HG03354 (cell line): ENCODE measurements at regions not wholly inside any gene's neighbourhood (a gene's known extent, or its start where the extent isn't known, plus 50 kb on each side); places are given as distances from the start of the nearest gene placed in this dataset.

Experiments
- ATAC-seq: cut with Tn5 transposase; IDR thresholded peaks from one replicate; pipeline ENCODE4 v1.9.1; 2021; ENCODE audit warnings: mild to moderate bottlenecking; ENCODE audit not compliant: unreplicated experiment, poor library complexity, severe bottlenecking

DNA sequence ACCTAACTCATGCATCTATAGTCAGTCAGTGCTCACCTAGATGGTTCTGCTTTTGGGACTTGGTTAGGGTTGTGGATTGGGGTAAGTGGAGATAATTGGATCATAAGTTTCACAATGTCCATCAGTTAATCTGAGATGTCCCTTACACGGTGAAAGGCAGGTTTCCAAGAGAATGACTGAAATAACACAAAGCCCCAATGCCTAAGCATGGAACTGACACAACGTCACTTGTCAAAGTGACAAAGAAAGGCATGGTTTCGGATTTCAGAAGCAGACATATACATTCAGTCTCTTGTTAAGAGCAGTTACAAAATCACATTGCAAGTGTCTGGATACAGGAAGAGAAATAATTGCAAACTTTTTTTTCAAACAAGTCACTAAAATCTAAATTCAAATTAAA is 1456.9 kb downstream of the TECRL start:
- no peak for ATAC-seq

DNA sequence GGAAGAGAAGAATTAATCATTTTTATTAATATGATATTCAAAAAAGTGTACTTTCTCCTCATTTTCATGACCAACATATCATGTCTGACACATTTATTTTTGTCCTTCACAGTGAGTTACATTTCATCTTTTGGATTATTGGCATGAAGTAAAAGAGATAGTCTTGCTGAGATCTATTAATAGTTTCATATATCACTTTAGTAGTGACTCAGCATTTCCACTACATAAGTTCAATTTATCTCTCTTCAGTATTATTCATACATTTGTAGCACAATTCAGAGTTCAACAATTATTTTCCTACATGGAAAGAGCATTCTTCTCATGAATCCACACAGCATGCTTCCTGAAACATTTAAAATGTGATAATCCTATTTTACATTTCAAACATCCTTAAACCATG is 1461.1 kb downstream of the TECRL start:
- no peak for ATAC-seq

DNA sequence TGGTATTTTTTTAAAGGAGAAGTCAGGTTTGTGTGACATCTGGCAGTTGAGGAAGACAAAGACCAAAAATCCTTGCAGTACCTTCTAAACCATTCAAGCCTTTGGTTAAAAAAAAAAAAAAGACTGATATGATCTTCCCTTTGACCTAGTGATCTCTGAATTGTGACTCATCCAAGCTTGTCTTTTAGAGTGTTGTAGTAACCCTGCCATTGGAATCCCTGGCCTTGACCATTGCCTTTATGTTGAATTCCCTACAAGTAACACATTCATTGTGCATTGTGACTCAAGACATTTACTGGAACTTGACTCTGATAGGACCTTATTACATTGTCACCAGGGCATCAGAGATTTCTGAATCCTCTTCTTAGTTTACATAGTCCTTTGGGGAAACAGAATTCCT is 1469.0 kb downstream of the TECRL start:
- ATAC-seq, result no peak

DNA sequence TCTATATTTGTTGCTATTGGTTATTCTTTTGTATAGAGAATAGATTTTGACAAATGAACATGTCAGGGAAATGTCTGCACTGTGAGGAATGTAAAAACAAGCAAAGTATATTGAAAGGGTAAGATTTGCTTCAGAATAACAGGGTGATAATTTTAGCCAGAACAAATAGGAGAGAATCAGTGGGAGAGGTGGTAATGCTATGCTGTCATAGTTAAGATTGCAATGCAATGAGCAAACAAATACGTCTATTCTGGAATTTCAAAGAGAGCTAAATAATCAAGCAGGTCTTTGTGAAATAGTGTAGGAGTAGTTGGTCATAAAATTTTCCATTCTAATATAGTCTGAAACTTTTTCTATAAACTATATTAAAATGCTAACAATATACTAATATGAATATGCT is 1478.4 kb downstream of the TECRL start:
- no peak for ATAC-seq

DNA sequence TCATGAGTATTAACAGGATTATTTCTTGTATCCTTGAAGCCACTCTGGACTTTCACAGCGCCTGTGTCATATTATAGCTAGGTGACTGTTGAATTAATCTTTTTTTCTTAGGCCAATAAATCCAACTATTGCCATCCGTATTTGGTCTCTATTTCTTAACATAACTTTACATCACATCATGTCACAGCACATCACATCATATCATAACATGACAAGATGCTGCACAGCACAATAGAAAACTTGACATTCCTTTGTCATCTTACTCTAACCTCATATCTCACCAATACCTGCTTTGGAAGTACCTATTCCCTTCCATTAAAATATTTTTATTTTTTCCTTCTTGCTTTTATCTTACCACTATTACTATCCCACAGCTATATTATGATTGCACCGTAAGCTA is 1480.8 kb downstream of the TECRL start:
- no peak for ATAC-seq

DNA sequence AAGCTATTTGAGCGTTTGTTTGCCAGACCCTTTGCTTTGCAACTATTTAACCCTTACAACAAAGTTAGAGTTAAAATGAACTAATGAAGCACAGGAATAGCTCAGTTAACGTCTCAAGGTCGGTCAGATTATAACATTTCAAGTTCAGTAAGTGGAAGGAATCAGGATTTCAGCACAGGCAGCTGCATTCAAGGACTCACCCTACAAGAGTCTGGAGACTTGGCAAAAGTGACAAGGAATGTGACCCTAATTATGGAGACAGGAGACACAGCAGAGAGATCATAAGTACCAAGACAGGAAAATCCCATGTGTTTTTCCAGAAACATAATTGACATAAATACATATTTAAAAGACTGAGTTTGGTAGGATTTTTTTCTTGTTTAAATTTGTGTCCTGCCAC is 1481.7 kb downstream of the TECRL start:
- ATAC-seq, result no peak

DNA sequence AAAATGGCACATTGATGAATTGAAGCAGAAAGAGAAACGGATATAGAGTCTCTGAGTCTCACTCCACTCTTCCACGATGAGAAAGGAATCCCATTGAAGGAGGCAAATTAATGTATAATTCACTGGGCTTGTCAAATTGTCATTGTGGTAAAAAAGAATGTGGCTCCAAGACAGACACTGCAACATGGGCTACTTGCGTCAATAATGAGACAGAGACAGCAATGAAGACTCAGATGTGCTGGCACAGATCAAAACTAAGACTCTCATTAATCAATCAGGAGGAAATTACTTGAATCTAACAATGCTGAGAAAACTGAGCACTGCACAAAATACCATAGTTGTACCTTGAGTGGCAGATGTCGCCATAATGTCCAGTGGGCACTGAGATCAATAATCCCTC is 1485.5 kb downstream of the TECRL start:
- no peak for ATAC-seq

DNA sequence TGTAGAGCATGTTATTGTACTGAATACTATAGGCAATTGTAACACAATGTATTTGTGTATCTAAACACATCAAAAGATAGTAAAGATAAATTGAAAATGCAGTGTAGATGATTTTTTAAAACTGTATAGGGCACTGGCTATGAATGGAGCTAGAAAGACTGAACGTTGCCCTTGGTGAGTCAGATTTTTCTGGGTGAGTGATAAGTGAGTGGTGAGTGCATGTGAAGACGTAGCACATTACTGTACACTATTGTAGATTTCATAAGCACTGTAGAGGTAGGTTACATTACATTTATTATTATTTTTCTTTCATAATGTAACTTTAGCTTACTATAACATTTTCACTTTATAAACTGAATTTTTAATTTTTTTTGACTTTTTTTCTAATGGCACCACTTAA is 1491.6 kb downstream of the TECRL start:
- ATAC-seq, result no peak

DNA sequence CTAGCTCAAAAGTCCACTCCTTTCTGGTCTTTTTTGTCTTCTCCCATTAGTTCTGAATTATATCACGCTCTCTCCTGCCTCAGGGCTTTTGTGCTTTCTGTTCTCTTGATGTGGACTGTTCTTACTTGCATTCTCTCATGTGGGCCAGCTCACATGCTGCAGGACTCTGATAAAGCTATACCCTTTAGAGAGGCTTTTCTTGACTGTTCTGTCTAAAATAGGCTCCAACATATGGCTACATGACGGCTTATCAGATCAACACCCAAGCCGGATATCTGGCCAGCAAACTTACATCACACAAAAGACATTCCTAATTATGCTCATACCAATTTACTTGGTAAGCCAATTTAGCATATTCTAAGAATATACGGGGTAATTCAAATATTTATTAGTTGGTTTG is 1494.5 kb downstream of the TECRL start:
- no peak for ATAC-seq

DNA sequence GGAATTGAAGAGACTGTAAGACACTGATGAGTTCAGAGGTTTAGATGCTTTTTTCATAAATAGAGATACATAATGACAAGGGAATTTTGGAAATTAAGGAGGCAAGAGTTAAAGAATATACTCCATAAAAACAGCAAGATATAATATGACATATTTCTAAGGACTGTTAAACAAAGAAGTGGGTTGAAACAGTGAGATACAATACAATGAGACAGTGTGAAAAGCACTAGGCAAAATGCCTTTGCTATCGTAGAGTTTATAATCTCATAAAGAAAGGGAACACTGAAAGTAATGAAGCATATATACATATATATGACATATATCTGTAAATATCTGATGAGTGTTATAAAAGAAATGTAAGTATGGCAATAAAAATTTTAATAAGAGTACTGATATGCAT is 1496.2 kb downstream of the TECRL start:
- no peak for ATAC-seq

DNA sequence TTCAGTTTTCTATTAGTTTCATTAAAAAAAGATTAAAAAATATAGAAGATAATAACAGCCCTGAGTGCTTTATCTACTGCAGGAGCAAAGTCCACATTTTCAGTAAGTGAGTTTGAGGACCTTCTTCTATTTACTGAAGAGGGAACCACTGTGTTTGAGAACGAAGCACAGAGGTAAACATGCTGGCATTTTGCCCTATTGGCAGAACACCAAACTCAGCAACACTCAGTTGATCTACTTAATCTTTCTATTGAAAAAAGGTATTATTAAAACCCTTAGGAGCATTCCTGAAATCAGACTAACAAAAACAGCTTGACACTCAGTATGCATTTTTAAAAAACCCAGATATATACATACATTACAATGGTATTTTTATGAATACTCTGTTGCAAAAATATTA is 1496.7 kb downstream of the TECRL start:
- ATAC-seq, result no peak

DNA sequence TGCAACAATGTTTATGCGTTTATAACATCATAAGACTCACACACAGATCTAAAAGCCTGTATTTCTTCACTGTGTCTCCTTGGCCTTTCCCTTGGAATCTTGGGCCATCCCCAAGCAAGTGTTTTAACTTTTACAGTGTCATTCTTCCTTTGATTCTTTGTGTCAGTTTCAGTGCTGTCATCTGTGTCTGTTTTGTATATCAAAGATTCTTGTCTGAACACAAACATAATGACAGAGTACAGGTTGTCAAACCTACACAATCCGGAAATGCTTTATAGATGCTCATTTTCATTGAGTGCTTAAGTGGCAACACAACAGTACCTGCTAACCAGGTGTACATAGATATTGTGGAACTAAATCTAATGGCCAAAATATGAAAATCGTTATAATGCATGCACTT is 1500.0 kb downstream of the TECRL start:
- no peak for ATAC-seq

DNA sequence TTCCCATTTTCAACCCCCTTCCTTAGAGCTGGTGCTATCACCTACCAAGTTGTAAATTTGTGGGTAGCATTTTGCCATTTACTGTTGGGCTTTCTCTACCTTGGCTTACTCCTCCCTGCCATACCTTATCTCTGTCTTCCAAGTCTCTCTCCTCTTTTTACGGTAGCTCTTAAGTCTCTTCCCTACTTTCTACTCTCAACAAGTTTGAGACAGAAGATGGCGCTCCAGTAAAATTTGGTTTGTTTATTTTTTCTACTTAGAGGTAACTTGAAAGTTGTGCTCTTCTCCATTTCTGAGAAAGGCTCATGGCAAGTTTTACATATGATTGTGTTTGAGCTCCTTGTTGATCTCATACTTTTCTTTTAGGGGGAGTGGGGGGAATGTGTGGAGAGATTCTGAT is 1508.1 kb downstream of the TECRL start:
- no peak for ATAC-seq

DNA sequence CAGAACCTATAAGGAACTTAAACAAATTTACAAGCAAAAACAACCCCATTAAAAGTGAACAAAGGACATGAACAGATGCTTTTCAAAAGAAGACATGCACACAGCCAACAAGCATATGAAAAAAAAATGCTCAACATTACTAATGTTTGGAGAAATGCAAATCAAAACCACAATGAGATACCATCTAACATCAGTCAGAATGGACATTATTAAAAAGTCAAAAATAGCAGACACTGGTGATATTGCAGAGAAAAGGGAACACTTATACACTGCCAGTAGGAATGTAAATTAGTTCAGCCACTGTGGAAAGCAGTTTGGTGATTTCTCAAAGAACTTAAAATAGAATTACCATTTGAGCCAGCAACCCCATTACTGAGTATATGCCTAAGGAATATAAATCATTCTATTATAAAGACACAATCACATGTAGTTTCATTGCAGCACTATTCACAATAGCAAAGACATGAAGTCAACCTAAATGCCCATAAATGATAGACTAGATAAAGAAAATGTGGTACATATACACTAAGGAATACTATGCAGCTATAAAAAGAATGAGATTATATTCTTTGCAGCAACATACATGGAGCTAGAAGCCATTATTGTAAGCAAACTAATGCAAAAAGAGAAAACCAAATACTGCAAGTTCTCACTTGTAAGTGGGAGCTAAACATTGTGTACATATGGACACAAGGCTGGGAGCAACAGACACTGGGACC is 1509.4 kb downstream of the TECRL start:
- ATAC-seq, result no peak

DNA sequence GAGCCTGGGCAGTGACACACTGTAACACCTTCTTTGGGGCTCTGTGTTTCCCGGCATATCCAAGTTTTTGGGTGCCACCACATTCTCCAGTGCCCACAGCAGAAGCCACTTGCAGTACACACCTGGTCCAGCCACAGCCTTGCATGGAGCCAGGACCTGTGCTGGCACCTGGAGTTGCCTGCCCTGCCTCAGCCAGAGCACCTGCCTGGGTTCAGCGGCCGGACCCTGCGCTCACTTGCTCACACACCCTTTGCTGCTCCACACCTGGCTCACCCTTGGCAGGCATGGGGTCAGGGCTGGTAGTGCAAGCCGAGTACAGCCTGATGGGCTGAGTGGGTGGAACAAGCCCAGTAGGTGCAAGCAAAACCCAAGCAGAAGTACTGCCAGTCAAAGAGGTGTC is 1511.1 kb downstream of the TECRL start:
- ATAC-seq, result no peak

DNA sequence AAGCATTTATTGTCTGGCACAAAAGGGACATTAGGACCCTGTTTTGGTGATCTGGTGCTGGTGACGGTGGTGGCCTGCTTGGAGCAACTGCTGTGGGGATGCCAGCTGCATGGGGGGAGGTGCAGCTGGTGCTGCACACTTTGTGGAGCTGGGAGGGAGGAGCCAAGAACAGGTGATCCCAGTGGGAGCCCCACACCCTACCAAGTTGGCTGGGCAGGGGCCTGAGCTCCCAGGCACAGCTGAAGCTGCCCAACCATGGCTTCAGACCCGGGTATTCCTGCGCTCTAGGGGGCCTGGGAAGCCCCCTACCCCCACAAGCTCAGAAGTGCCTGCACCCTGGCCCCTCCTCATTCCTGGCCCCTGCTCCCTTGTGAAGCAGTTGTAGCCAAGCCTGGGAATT is 1512.5 kb downstream of the TECRL start:
- no peak for ATAC-seq

DNA sequence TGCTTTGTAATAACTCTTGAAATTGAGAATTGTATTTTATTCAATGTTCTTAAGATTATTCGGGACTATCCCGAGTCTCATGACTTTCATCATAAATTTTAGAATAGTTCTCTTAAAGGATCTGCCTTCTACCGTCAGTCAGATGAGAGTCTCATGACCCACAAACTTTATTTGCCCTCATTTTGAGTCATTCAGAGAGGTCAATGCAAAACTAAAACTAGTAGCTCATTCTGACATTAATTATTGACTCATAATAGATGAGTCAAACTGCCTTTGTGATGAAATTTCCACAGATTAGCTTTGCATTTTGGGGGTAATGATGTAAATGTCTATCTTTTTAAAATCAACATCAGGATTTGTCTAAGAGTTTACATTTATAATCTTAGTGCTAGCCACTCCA is 1527.3 kb downstream of the TECRL start:
- ATAC-seq, result no peak

DNA sequence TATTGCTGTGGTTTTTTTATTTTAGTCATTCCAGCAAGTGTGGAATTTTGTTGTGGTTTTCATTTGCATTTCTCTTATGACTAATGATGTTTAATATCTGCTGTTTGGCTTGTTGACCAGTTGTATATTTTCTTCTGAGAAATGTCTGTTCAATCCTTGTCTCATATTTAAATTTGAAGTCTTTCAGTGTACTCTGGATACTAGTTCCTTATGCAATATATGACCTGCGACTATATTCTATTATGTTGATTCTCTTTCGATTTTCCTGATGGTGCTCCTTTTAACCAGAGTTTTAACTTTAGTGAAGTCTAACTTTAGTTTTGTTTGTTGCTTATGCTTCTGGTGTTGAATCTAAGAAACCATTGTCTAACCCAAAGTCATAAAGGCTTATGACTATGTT is 1528.0 kb downstream of the TECRL start:
- no peak for ATAC-seq

DNA sequence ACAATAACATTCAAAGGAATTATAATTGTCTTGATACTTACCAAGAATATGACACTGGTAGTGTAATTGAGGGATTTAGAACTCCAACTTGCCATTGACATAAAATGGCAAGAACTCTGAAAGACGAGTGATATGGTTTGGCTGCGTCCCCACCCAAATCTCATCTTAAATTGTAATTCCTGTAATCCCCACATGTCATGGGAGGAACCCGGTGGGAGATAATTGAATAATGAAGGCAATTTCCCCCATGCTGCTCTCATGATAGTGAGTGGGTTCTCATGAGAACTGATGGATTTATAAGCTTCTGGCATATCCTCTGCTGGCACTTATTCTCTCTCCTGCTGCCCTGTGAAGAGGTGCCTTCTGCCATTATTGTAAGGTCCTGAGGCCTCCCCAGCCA is 1536.4 kb downstream of the TECRL start:
- ATAC-seq, result no peak

DNA sequence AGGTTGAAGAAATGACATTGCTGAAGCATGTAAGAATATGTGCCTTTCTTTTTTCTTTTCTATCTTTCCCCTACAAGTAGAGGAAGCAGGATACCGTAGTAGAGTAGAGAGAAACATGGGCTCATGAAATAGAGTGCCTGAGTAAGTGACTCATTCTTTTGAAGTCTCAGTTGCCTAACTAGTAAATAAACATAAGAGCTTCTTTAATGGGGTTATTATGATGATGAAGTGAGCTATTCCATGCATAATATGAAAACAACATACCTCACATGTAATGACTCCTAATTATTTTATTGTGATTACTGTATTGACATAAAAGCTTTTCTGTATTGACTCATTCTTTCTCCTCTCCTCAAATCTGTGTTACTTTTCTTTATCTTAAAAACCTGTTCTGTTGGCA is 1538.2 kb downstream of the TECRL start:
- no peak for ATAC-seq

DNA sequence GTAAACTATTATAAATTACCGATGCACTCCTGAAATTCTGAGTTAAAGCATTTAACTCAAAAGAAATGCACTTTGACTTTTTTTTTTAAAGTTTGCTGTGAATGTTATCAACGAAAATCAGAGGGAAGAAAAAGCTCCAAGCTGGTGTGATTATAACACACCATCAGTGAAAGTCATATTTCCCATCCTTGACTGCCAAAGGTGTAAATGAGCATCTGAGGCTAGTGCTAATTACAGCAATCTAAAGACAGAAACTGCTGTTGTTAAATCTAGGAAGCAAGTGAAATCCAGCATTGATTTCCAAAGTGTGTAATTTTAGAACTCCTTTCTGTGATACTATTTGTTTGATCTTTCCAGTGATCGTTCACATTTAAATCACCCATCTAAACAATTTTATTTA is 1538.8 kb downstream of the TECRL start:
- ATAC-seq, result no peak

DNA sequence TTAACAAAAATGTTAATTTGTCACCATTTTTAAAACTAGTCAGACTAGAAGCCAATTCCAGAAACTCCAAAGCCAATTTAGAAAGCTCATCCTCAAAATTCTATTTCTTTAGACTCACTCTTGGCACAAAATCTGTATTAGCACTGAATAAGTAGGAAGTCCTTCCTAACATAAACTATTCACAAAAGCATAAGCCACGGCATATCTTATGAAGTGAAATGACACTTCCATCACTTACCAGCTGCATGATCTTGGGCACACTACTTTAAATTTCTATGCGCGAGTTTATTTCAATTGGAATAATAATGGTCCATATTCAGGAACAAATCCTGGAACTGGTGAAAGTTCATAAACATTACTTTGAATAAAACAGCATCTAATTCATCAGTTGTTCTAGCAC is 1544.0 kb downstream of the TECRL start:
- ATAC-seq, result no peak
